ENCODE measurements at regions not wholly inside any gene's neighbourhood (a gene's known extent, or its start where the extent isn't known, plus 50 kb on each side); places are given as distances from the start of the nearest gene placed in this dataset.

- no peak for DNase-seq (ENCODE audit: insufficient read length, low spot score)
- no peak for TF ChIP-seq CTCF (IDR thresholded peaks at IDR 0.05; ENCODE audit: insufficient read depth, missing control alignments)
Measured at GRCh38 chr11:128294671-128295050, 292.7 kb downstream of the ETS1 start.

GRCh38 chr11:128294001-128294670 is 293.2 kb downstream of the ETS1 start:
- TF ChIP-seq CTCF (IDR thresholded peaks at IDR 0.05; ENCODE audit: insufficient read depth, missing control alignments) = no peak
- DNase-seq (ENCODE audit: insufficient read length, low spot score) = no peak
- no peak for FAIRE-seq

More at GRCh38 chr11:128294671-128295050, 292.7 kb downstream of the ETS1 start:
- FAIRE-seq = no peak

GRCh38 chr11:128291835-128292234 is 295.5 kb downstream of the ETS1 start:
- DNase-seq (ENCODE audit: insufficient read length, low spot score) (no peak), FAIRE-seq (no peak)
- TF ChIP-seq CTCF (IDR thresholded peaks at IDR 0.05; ENCODE audit: insufficient read depth, missing control alignments) = no peak

GRCh38 chr11:128291007-128291406 is 296.4 kb downstream of the ETS1 start:
- no peak for FAIRE-seq
- no peak for TF ChIP-seq CTCF (IDR thresholded peaks at IDR 0.05; ENCODE audit: insufficient read depth, missing control alignments)
- no peak for DNase-seq (ENCODE audit: insufficient read length, low spot score)

- no peak for DNase-seq (ENCODE audit: insufficient read length, low spot score)
- FAIRE-seq = no peak
- peak; percentile 74 for TF ChIP-seq CTCF (IDR thresholded peaks at IDR 0.05; ENCODE audit: insufficient read depth, missing control alignments)
Measured at GRCh38 chr11:128290106-128290840, 297.1 kb downstream of the ETS1 start.

GRCh38 chr11:128289048-128289447 is 298.3 kb downstream of the ETS1 start:
- no peak for TF ChIP-seq CTCF (IDR thresholded peaks at IDR 0.05; ENCODE audit: insufficient read depth, missing control alignments)

GRCh38 chr11:128288368-128288767 is 299.0 kb downstream of the ETS1 start:
- TF ChIP-seq CTCF (IDR thresholded peaks at IDR 0.05; ENCODE audit: insufficient read depth, missing control alignments) = no peak
- FAIRE-seq (no peak), DNase-seq (ENCODE audit: insufficient read length, low spot score) (no peak)

More at GRCh38 chr11:128289048-128289447, 298.3 kb downstream of the ETS1 start:
- no peak for DNase-seq (ENCODE audit: insufficient read length, low spot score)
- FAIRE-seq = no peak
